B cell (primary cell): ENCODE measurements at regions not wholly inside any gene's neighbourhood (a gene's known extent, or its start where the extent isn't known, plus 50 kb on each side); places are given as distances from the start of the nearest gene placed in this dataset.

ENCODE experiments used
- ATAC-seq: fragments of 200-7000 bp; cut with Tn5 transposase; one replicate; pipeline ENCODE4 v1.10.0; 2021; ENCODE audit warnings: low read depth, mild to moderate bottlenecking, moderate number of reproducible peaks, moderate library complexity
- CTCF ChIA-PET: fragments of 350-600 bp; sonication (Branson Sonifier 250); formaldehyde crosslinking; loops from one replicate; lab custom pipeline; 2021; ENCODE audit warnings: antibody characterized with exemption, inconsistent platforms; lab: Charles Lee
- POLR2A ChIA-PET: fragments of 350-600 bp; sonication (Branson Sonifier 250); formaldehyde crosslinking; loops from one replicate; lab custom pipeline; 2021; ENCODE audit warnings: antibody characterized with exemption; lab: Charles Lee
- DNase-seq: peaks from one replicate; pipeline ENCODE4 v3.0.0; 2013
- H2AFZ ChIP-seq: 2 replicates; pipeline ENCODE4 v1.6.1; 2012; ENCODE audit warnings: mild to moderate bottlenecking, low read depth, low read length; ENCODE audit not compliant: insufficient read depth, poor library complexity, severe bottlenecking
- H3K27ac ChIP-seq, 2 donors: 1 replicate in 1 of 2; 2 replicates in 1 of 2; pipeline ENCODE4 v1.5.1; 2012 to 2013; ENCODE audit warnings: low read length in 2 of 2, mild to moderate bottlenecking in 2 of 2, moderate library complexity in 1 of 2
- H3K27me3 ChIP-seq, 4 experiments: fragments of 200-600 bp in 1 of 4; sonication (generic) in 1 of 4; replicated peaks in 1 of 4; 1 replicate in 2 of 4; 2 replicates in 2 of 4; pipeline versions ENCODE4 v1.6.1 to v1.7.0; 2013 to 2016; ENCODE audit warnings: low read length in 3 of 4, mild to moderate bottlenecking in 2 of 4, mixed read lengths in 1 of 4, moderate library complexity in 1 of 4; ENCODE audit not compliant: insufficient read depth in 4 of 4, control insufficient read depth in 3 of 4; ENCODE audit errors: control extremely low read depth in 1 of 4
- H3K36me3 ChIP-seq, 2 experiments: replicated peaks in 1 of 2; 1 replicate in 1 of 2; 2 replicates in 1 of 2; pipeline versions ENCODE4 v1.6.1 to v1.7.1; 2013; ENCODE audit warnings: low read length in 1 of 2; ENCODE audit not compliant: insufficient read depth in 2 of 2, control insufficient read depth in 1 of 2; ENCODE audit errors: control extremely low read depth in 1 of 2, extremely low read depth in 1 of 2
- H3K4me1 ChIP-seq, 2 donors: fragments of 200-600 bp in 1 of 2; sonication (generic) in 1 of 2; 1 replicate in 1 of 2; 2 replicates in 1 of 2; pipeline versions ENCODE4 v1.5.1 to v1.6.1; 2013 to 2017; ENCODE audit warnings: low read length in 2 of 2; ENCODE audit not compliant: control insufficient read depth in 2 of 2, insufficient read depth in 2 of 2
- H3K4me2 ChIP-seq: replicated peaks from 2 replicates; pipeline ENCODE3; 2012; ENCODE audit warnings: mild to moderate bottlenecking, low read depth, low read length; ENCODE audit not compliant: poor library complexity, severe bottlenecking
- H3K4me3 ChIP-seq, 5 experiments: fragments of 200-600 bp in 1 of 5; sonication (generic) in 1 of 5; 1 replicate in 3 of 5; 2 replicates in 2 of 5; pipeline versions ENCODE4 v1.5.1 to v1.7.0; 2011 to 2016; ENCODE audit warnings: low read length in 4 of 5, mild to moderate bottlenecking in 4 of 5, low read depth in 2 of 5, control low read depth in 1 of 5, moderate library complexity in 1 of 5; ENCODE audit not compliant: insufficient read depth in 1 of 5; ENCODE audit errors: control extremely low read depth in 1 of 5, extremely low read depth in 1 of 5
- H3K79me2 ChIP-seq: fragments of 200-600 bp; sonication (generic); one replicate; pipeline ENCODE4 v1.6.0; 2016; ENCODE audit warnings: low read length; ENCODE audit not compliant: control insufficient read depth, insufficient read depth
- H3K9ac ChIP-seq: fragments of 200-600 bp; sonication (generic); 2 replicates; pipeline ENCODE4 v1.6.1; 2017; ENCODE audit warnings: mild to moderate bottlenecking, low read length, moderate library complexity
- H3K9me3 ChIP-seq, 3 donors: one replicate each; pipeline versions ENCODE4 v1.6.1 to v1.7.1; 2013; ENCODE audit warnings: low read length in 2 of 3; ENCODE audit not compliant: control insufficient read depth in 2 of 3, insufficient read depth in 1 of 3; ENCODE audit errors: control extremely low read depth in 1 of 3
- H4K20me1 ChIP-seq: 2 replicates; pipeline ENCODE4 v1.6.0; 2012; ENCODE audit warnings: mild to moderate bottlenecking, low read length; ENCODE audit not compliant: insufficient read depth, control insufficient read depth, poor library complexity, severe bottlenecking
- H3K27ac Mint-ChIP-seq: one replicate; pipeline ENCODE4 v1.8.0; 2021; ENCODE audit warnings: mixed read lengths
- H3K27me3 Mint-ChIP-seq: one replicate; pipeline ENCODE4 v1.8.0; 2021; ENCODE audit warnings: mixed read lengths
- H3K4me1 Mint-ChIP-seq: one replicate; pipeline ENCODE4 v1.8.0; 2021; ENCODE audit warnings: mixed read lengths
- H3K4me3 Mint-ChIP-seq: one replicate; pipeline ENCODE4 v1.8.0; 2021; ENCODE audit warnings: mixed read lengths
- H3K9me3 Mint-ChIP-seq: one replicate; pipeline ENCODE4 v1.8.0; 2022; ENCODE audit warnings: mixed read lengths; ENCODE audit not compliant: insufficient read depth
- EZH2 ChIP-seq: IDR thresholded peaks from 2 replicates; pipeline ENCODE4 v1.6.1; 2012; ENCODE audit warnings: borderline replicate concordance, low read depth, mild to moderate bottlenecking, moderate library complexity, low read length; ENCODE audit not compliant: insufficient read depth, poor library complexity, severe bottlenecking
- WGBS: methylation state at CpG from one replicate; pipeline ENCODE4 v1.1.5; 2013; ENCODE audit warnings: missing lambda C conversion rate; ENCODE audit not compliant: insufficient coverage; 5-methylcytosine and 5-hydroxymethylcytosine counted together
- intact Hi-C: fragments of 100-400 bp; cut with micrococcal nuclease; formaldehyde crosslinking; loops from one replicate; pipeline ENCODE4 v1.10.0; 2022
- TF ChIP-seq, protein P1 (sequence below): fragments of 200-600 bp; IDR thresholded peaks from one replicate; pipeline ENCODE4 v1.8.0; 2022; ENCODE audit warnings: antibody characterized with exemption, mild to moderate bottlenecking

- no peak overlapping the region for H2AFZ ChIP-seq
- H3K4me3 Mint-ChIP-seq, result no peak overlapping the region
- H3K9me3 ChIP-seq, result no peaks in the 10 kb centered on the region
- CTCF ChIA-PET, result interaction anchor here (1.2 kb wide), 1 partner anchor 10 kb away, joined by 4 read pairs; no protein-coding TSS in a partner anchor
- no peaks in the 10 kb centered on the region for H4K20me1 ChIP-seq
- no peaks in the 10 kb centered on the region for H3K36me3 ChIP-seq
- DNase-seq (no peak), ATAC-seq (no peak)
- H3K4me2 ChIP-seq, result no peak overlapping the region
- no peak overlapping the region for H3K27ac Mint-ChIP-seq
- no peaks in the 10 kb centered on the region for H3K4me1 Mint-ChIP-seq
- peaks cover 3% of the 10 kb centered on the region for H3K9me3 Mint-ChIP-seq
- no peak overlapping the region for H3K9ac ChIP-seq
- intact Hi-C loops, result no loop called here
- WGBS, result no CpG with 5 or more reads among the region's 2 CpGs
- no peaks in the 10 kb centered on the region for H3K27me3 ChIP-seq
- no peaks in the 10 kb centered on the region for H3K4me1 ChIP-seq
- no peaks in the 10 kb centered on the region for H3K27me3 Mint-ChIP-seq
- no peaks in the 10 kb centered on the region for H3K79me2 ChIP-seq
- H3K4me3 ChIP-seq, result no peak overlapping the region
- no peak overlapping the region for H3K27ac ChIP-seq
- TF ChIP-seq, protein P1, sequence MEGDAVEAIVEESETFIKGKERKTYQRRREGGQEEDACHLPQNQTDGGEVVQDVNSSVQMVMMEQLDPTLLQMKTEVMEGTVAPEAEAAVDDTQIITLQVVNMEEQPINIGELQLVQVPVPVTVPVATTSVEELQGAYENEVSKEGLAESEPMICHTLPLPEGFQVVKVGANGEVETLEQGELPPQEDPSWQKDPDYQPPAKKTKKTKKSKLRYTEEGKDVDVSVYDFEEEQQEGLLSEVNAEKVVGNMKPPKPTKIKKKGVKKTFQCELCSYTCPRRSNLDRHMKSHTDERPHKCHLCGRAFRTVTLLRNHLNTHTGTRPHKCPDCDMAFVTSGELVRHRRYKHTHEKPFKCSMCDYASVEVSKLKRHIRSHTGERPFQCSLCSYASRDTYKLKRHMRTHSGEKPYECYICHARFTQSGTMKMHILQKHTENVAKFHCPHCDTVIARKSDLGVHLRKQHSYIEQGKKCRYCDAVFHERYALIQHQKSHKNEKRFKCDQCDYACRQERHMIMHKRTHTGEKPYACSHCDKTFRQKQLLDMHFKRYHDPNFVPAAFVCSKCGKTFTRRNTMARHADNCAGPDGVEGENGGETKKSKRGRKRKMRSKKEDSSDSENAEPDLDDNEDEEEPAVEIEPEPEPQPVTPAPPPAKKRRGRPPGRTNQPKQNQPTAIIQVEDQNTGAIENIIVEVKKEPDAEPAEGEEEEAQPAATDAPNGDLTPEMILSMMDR, result no peak
- no peak for TF ChIP-seq EZH2
- POLR2A ChIA-PET, result no interaction called here
Observed at GRCh38 chr3:148332509-148332908, 365.2 kb upstream of the AGTR1 start.

- intact Hi-C loops, result no loop called here
- CTCF ChIA-PET, result no interaction called here
- no peak overlapping the region for H3K27ac ChIP-seq
- H3K4me1 ChIP-seq, result no peaks in the 10 kb centered on the region
- no peak overlapping the region for H3K9ac ChIP-seq
- POLR2A ChIA-PET, result no interaction called here
- H3K27ac Mint-ChIP-seq, result no peak overlapping the region
- H3K27me3 Mint-ChIP-seq, result no peaks in the 10 kb centered on the region
- TF ChIP-seq, protein P1, result no peak
- TF ChIP-seq EZH2, result no peak
- 75% methylated on average over 2 of the region's 3 CpGs for WGBS
- H3K4me3 Mint-ChIP-seq, result no peak overlapping the region
- H3K4me2 ChIP-seq, result no peak overlapping the region
- no peaks in the 10 kb centered on the region for H3K36me3 ChIP-seq
- H3K27me3 ChIP-seq, result no peaks in the 10 kb centered on the region
- ATAC-seq (no peak), DNase-seq (no peak)
- no peak overlapping the region for H2AFZ ChIP-seq
- H3K79me2 ChIP-seq, result no peaks in the 10 kb centered on the region
- no peaks in the 10 kb centered on the region for H4K20me1 ChIP-seq
- H3K4me1 Mint-ChIP-seq, result no peaks in the 10 kb centered on the region
- no peaks in the 10 kb centered on the region for H3K9me3 ChIP-seq
- peaks cover 3% of the 10 kb centered on the region for H3K9me3 Mint-ChIP-seq
- H3K4me3 ChIP-seq, result no peak overlapping the region
Observed at GRCh38 chr3:148333091-148333490, 364.6 kb upstream of the AGTR1 start.
